Panc1 (cell line): ENCODE measurements at regions not wholly inside any gene's neighbourhood (a gene's known extent, or its start where the extent isn't known, plus 50 kb on each side); places are given as distances from the start of the nearest gene placed in this dataset.

Experiments used
- ATAC-seq: fragments of 200-7000 bp; cut with Tn5 transposase; 2 replicates; pipeline ENCODE4 v1.9.1; 2020; ENCODE audit warnings: mild to moderate bottlenecking, moderate library complexity
- BruUV-seq: library from RNA; stranded (reverse); fragments of 400-500 nt; replicated peaks from 2 replicates; lab custom pipeline; 2021; lab: Mats Ljungman, UMichigan
- CTCF ChIA-PET: fragments of 300-600 bp; sonication (Branson Sonifier 250); formaldehyde crosslinking; loops from one replicate; lab custom pipeline; 2022; ENCODE audit warnings: antibody characterized with exemption; lab: Charles Lee
- POLR2A ChIA-PET: fragments of 300-600 bp; sonication (Branson Sonifier 250); formaldehyde crosslinking; loops from one replicate; lab custom pipeline; 2022; ENCODE audit warnings: antibody characterized with exemption; lab: Charles Lee
- DNase-seq: peaks from one replicate; pipeline ENCODE4 v3.0.0-alpha.2; 2010; ENCODE audit warnings: low read depth, low spot score
- H3K27ac ChIP-seq: 2 replicates; pipeline ENCODE4 v1.5.1; 2011; ENCODE audit warnings: mild to moderate bottlenecking, low read length, inconsistent platforms
- H3K27me3 ChIP-seq: fragments of 200-500 bp; sonication (Bioruptor generic); 2 replicates; pipeline ENCODE4 v1.6.0; 2014; ENCODE audit warnings: low read length, inconsistent platforms; ENCODE audit not compliant: control insufficient read depth, insufficient read depth
- H3K36me3 ChIP-seq: fragments of 200-500 bp; sonication (Bioruptor generic); 2 replicates; pipeline ENCODE4 v1.5.1; 2014; ENCODE audit warnings: inconsistent platforms, mild to moderate bottlenecking, low read length, moderate library complexity; ENCODE audit not compliant: control insufficient read depth, insufficient read depth
- H3K4me1 ChIP-seq: 2 replicates; pipeline ENCODE4 v1.5.1; 2011; ENCODE audit warnings: inconsistent platforms, mild to moderate bottlenecking, low read length, moderate library complexity; ENCODE audit not compliant: control insufficient read depth, insufficient read depth
- H3K4me3 ChIP-seq, 2 experiments: 2 replicates each; pipeline ENCODE4 v1.5.1; 2011 to 2012; ENCODE audit warnings: low read depth in 2 of 2, low read length in 2 of 2, mild to moderate bottlenecking in 2 of 2, inconsistent platforms in 1 of 2, moderate library complexity in 1 of 2
- H3K9me3 ChIP-seq: fragments of 200-500 bp; sonication (Bioruptor generic); 2 replicates; pipeline ENCODE4 v1.5.1; 2014; ENCODE audit warnings: low read depth, mild to moderate bottlenecking, inconsistent platforms, low read length, moderate library complexity; ENCODE audit not compliant: control insufficient read depth, insufficient read depth
- CTCF ChIP-seq: fragments of 450-650 bp; IDR thresholded peaks from 2 replicates; pipeline ENCODE4 v1.5.1; 2017; ENCODE audit warnings: mild to moderate bottlenecking
- POLR2AphosphoS5 ChIP-seq: IDR thresholded peaks from 2 replicates; pipeline ENCODE4 v1.6.1; 2012; ENCODE audit warnings: mild to moderate bottlenecking, low read depth, low read length, moderate library complexity
- REST ChIP-seq, 2 experiments: IDR thresholded peaks; 2 replicates each; pipeline ENCODE4 v1.6.1; 2011 to 2012; ENCODE audit warnings: low read depth in 2 of 2, control low read depth in 1 of 2, low read length in 1 of 2, mild to moderate bottlenecking in 1 of 2, moderate library complexity in 1 of 2; ENCODE audit not compliant: insufficient read depth in 1 of 2
- SIN3A ChIP-seq: IDR thresholded peaks from 2 replicates; pipeline ENCODE4 v1.6.1; 2012; ENCODE audit warnings: low read depth, mild to moderate bottlenecking, low read length, moderate library complexity, borderline replicate concordance; ENCODE audit not compliant: insufficient read depth
- TCF7L2 ChIP-seq: IDR thresholded peaks from 2 replicates; pipeline ENCODE4 v1.6.1; 2011; ENCODE audit warnings: mild to moderate bottlenecking, low read depth, low read length, inconsistent platforms
- in situ Hi-C: cut with HindIII; loops from 2 replicates; pipeline ENCODE4 v1.10.0; 2016; ENCODE audit warnings: low sequenced_read_pairs, low pct_unique_long_range_greater_than_20kb
- intact Hi-C: fragments of 100-400 bp; cut with micrococcal nuclease; formaldehyde crosslinking; loops from one replicate; pipeline ENCODE4 v1.10.0; 2022; ENCODE audit not compliant: unreplicated experiment

GRCh38 chr13:80273718-80274117 is 67.2 kb downstream of the SPRY2 start:
- Histone ChIP-seq H3K9me3 (peaks cover 3% of the 10 kb centered on the region; the same call in 1 of the 2 replicates), H3K27ac (no peak overlapping the region), H3K4me1 (0 out of 2 replicates have a peak, but pooled peaks cover 4% of the 10 kb centered on the region), H3K4me3 (no peak overlapping the region), H3K36me3 (no peaks in the 10 kb centered on the region), H3K27me3 (no peaks in the 10 kb centered on the region)
- in situ Hi-C loops (no loop called here), intact Hi-C loops (no loop called here)
- ChIA-PET POLR2A (no interaction called here), CTCF (no interaction called here)
- DNase-seq (no peak), ATAC-seq (no peak)
- no TSS peak for BruUV-seq
- no peak for TF ChIP-seq SIN3A
- TF ChIP-seq CTCF: no peak
- no peak for TF ChIP-seq REST (IDR thresholded peaks at IDR 0.05; ENCODE audit: insufficient read depth in 1 of 2, low read depth in 2 of 2, low read length in 1 of 2)
- no peak for TF ChIP-seq POLR2AphosphoS5
- no peak for TF ChIP-seq TCF7L2

GRCh38 chr13:80265348-80265747 is 75.6 kb downstream of the SPRY2 start:
- TF ChIP-seq CTCF (no peak), TCF7L2 (no peak), POLR2AphosphoS5 (no peak), REST (IDR thresholded peaks at IDR 0.05; ENCODE audit: insufficient read depth in 1 of 2, low read depth in 2 of 2, low read length in 1 of 2) (no peak), SIN3A (no peak)
- H3K36me3 ChIP-seq: no peaks in the 10 kb centered on the region
- no peaks in the 10 kb centered on the region for H3K27me3 ChIP-seq
- intact Hi-C loops: no loop called here
- DNase-seq: no peak
- H3K9me3 ChIP-seq: peaks cover 4% of the 10 kb centered on the region; the same call in 1 of the 2 replicates
- CTCF ChIA-PET: interaction anchor here (0.6 kb wide), 1 partner anchor 75 kb away, joined by 5 read pairs; no protein-coding TSS in a partner anchor
- no peak for ATAC-seq
- H3K4me3 ChIP-seq: no peak overlapping the region
- in situ Hi-C loops: no loop called here
- BruUV-seq: no TSS peak
- H3K4me1 ChIP-seq: no peaks in the 10 kb centered on the region
- POLR2A ChIA-PET: no interaction called here
- H3K27ac ChIP-seq: no peak overlapping the region
